AG04450 (cell line): ENCODE measurements at regions not wholly inside any gene's neighbourhood (a gene's known extent, or its start where the extent isn't known, plus 50 kb on each side); places are given as distances from the start of the nearest gene placed in this dataset.

ENCODE experiments used
- CTCF ChIA-PET: fragments of 300-600, 350-600 bp; formaldehyde crosslinking; extraction: SDS; loops from one replicate; lab custom pipeline; 2022; ENCODE audit warnings: antibody characterized with exemption, inconsistent platforms; lab: Charles Lee
- POLR2A ChIA-PET: fragments of 350-600 bp; formaldehyde crosslinking; extraction: SDS; loops from one replicate; lab custom pipeline; 2021; ENCODE audit warnings: antibody characterized with exemption, inconsistent platforms; lab: Yijun Ruan, JAX
- DNase-seq: peaks from one replicate; pipeline ENCODE4 v3.0.0-alpha.2; 2011; ENCODE audit warnings: low read depth, low spot score
- H3K27ac ChIP-seq: one replicate; pipeline ENCODE4 v1.5.1; 2012; ENCODE audit warnings: low read depth, low read length, control low read depth
- H3K27me3 ChIP-seq: one replicate; pipeline ENCODE4 v1.6.0; 2012; ENCODE audit warnings: low read length; ENCODE audit not compliant: control insufficient read depth, insufficient read depth
- H3K4me3 ChIP-seq: 2 replicates; pipeline ENCODE4 v1.5.1; 2011; ENCODE audit warnings: mild to moderate bottlenecking, low read depth, low read length, control low read depth
- H3K9me3 ChIP-seq: 2 replicates; pipeline ENCODE4 v1.5.1; 2012; ENCODE audit warnings: low read length; ENCODE audit not compliant: control insufficient read depth, insufficient read depth
- CTCF ChIP-seq: IDR thresholded peaks from 2 replicates; pipeline ENCODE4 v1.5.1; 2011; ENCODE audit warnings: low read depth, low read length, control low read depth, inconsistent platforms

GRCh38 chr1:9477535-9477934, 61.7 kb upstream of the SLC25A33 start:
- POLR2A ChIA-PET: no interaction called here
- CTCF ChIA-PET: interaction anchor here (1.3 kb wide), 1 partner anchor 22 kb away, joined by 3 read pairs; no protein-coding TSS in a partner anchor
- TF ChIP-seq CTCF: no peak

GRCh38 chr1:9478021-9478420, 61.2 kb upstream of the SLC25A33 start:
- Histone ChIP-seq H3K27me3 (peaks cover 10% of the 10 kb centered on the region), H3K9me3 (no peaks in the 10 kb centered on the region), H3K27ac (no peak overlapping the region), H3K4me3 (no peak overlapping the region)
- POLR2A ChIA-PET: no interaction called here
- TF ChIP-seq CTCF: no peak
- DNase-seq: no peak
- CTCF ChIA-PET: no interaction called here

More at GRCh38 chr1:9477535-9477934, 61.7 kb upstream of the SLC25A33 start:
- Histone ChIP-seq H3K27ac (no peak overlapping the region), H3K27me3 (peaks cover 10% of the 10 kb centered on the region), H3K9me3 (no peaks in the 10 kb centered on the region), H3K4me3 (no peak overlapping the region)
- no peak for DNase-seq

GRCh38 chr1:9481048-9481447, 58.2 kb upstream of the SLC25A33 start:
- Histone ChIP-seq H3K27me3 (peaks cover 19% of the 10 kb centered on the region), H3K27ac (no peak overlapping the region), H3K9me3 (no peaks in the 10 kb centered on the region), H3K4me3 (no peak overlapping the region)
- POLR2A ChIA-PET: no interaction called here
- DNase-seq: no peak
- CTCF ChIA-PET: interaction anchor here (1.7 kb wide), 1 partner anchor 214 kb away, joined by 4 read pairs; no protein-coding TSS in a partner anchor
- no peak for TF ChIP-seq CTCF

- Histone ChIP-seq H3K27me3 (peaks cover 19% of the 10 kb centered on the region), H3K4me3 (no peak overlapping the region), H3K9me3 (no peaks in the 10 kb centered on the region), H3K27ac (no peak overlapping the region)
- ChIA-PET CTCF (interaction anchor here (0.6 to 2.5 kb wide), 3 partner anchors 13 to 193 kb away, joined by 3 to 9 read pairs (median 3); no protein-coding TSS in a partner anchor), POLR2A (no interaction called here)
- DNase-seq: no peak
- TF ChIP-seq CTCF: no peak
These were observed 56.9 kb upstream of the SLC25A33 start for GRCh38 chr1:9482403-9482802.

- H3K27ac ChIP-seq: no peak overlapping the region
- DNase-seq: no peak
- H3K9me3 ChIP-seq: no peaks in the 10 kb centered on the region
- POLR2A ChIA-PET: no interaction called here
- H3K27me3 ChIP-seq: peaks cover 19% of the 10 kb centered on the region
- no peak for TF ChIP-seq CTCF
- H3K4me3 ChIP-seq: no peak overlapping the region
- CTCF ChIA-PET: interaction anchor here (0.6 to 2.5 kb wide), 3 partner anchors 13 to 194 kb away, joined by 3 to 9 read pairs (median 3); no protein-coding TSS in a partner anchor
These were observed 56.3 kb upstream of the SLC25A33 start for GRCh38 chr1:9482816-9483572.
